CD4-positive, alpha-beta T cell (primary cell): ENCODE measurements at regions not wholly inside any gene's neighbourhood (a gene's known extent, or its start where the extent isn't known, plus 50 kb on each side); places are given as distances from the start of the nearest gene placed in this dataset.

Source experiments
- ATAC-seq: fragments of 200-7000 bp; cut with Tn5 transposase; one replicate; pipeline ENCODE4 v1.10.0; 2022; ENCODE audit warnings: mild to moderate bottlenecking; ENCODE audit not compliant: poor library complexity
- CTCF ChIA-PET: fragments of 350-600 bp; sonication (Branson Sonifier 250); formaldehyde crosslinking; loops from one replicate; lab custom pipeline; 2021; ENCODE audit warnings: antibody characterized with exemption, inconsistent platforms; lab: Charles Lee
- POLR2A ChIA-PET: fragments of 350-600 bp; sonication (Branson Sonifier 250); formaldehyde crosslinking; loops from one replicate; lab custom pipeline; 2021; ENCODE audit warnings: antibody characterized with exemption, inconsistent platforms; lab: Charles Lee
- DNase-seq, 14 experiments: peaks; one replicate each; pipeline ENCODE4 v3.0.0-alpha.2; 2013 to 2020; ENCODE audit warnings: mixed read lengths in 2 of 14
- H3K27ac ChIP-seq, 2 donors: one replicate each; pipeline versions ENCODE4 v1.5.1 to v1.7.0; 2013; ENCODE audit warnings: low read length in 2 of 2, low read depth in 1 of 2, mild to moderate bottlenecking in 1 of 2
- H3K27me3 ChIP-seq, 2 experiments: 1 replicate in 1 of 2; 2 replicates in 1 of 2; pipeline versions ENCODE4 v1.6.1 to v1.7.0; 2013; ENCODE audit warnings: low read length in 2 of 2, control low read depth in 1 of 2, mild to moderate bottlenecking in 1 of 2, moderate library complexity in 1 of 2; ENCODE audit not compliant: insufficient read depth in 2 of 2, control insufficient read depth in 1 of 2
- H3K36me3 ChIP-seq: one replicate; pipeline ENCODE4 v1.6.1; 2013; ENCODE audit warnings: low read length, control low read depth; ENCODE audit not compliant: insufficient read depth
- H3K4me1 ChIP-seq: one replicate; pipeline ENCODE4 v1.6.1; 2013; ENCODE audit warnings: low read length, control low read depth; ENCODE audit not compliant: insufficient read depth
- H3K4me3 ChIP-seq: one replicate; pipeline ENCODE4 v1.5.1; 2013; ENCODE audit warnings: mild to moderate bottlenecking, low read length, moderate library complexity
- H3K9me3 ChIP-seq, 2 experiments: 1 replicate in 1 of 2; 2 replicates in 1 of 2; pipeline versions ENCODE4 v1.6.1 to v1.7.0; 2013; ENCODE audit warnings: low read length in 2 of 2, mild to moderate bottlenecking in 2 of 2, control low read depth in 1 of 2, moderate library complexity in 1 of 2; ENCODE audit not compliant: control insufficient read depth in 1 of 2, insufficient read depth in 1 of 2
- H3K27ac Mint-ChIP-seq: one replicate; pipeline ENCODE4 v1.8.0; 2020; ENCODE audit warnings: mixed read lengths
- H3K27me3 Mint-ChIP-seq: one replicate; pipeline ENCODE4 v1.8.0; 2021; ENCODE audit warnings: mixed read lengths
- H3K36me3 Mint-ChIP-seq: one replicate; pipeline ENCODE4 v1.8.0; 2021; ENCODE audit warnings: low read depth, mixed read lengths
- H3K4me1 Mint-ChIP-seq: one replicate; pipeline ENCODE4 v1.8.0; 2021; ENCODE audit warnings: low read depth, mixed read lengths
- H3K4me3 Mint-ChIP-seq: one replicate; pipeline ENCODE4 v1.8.0; 2020; ENCODE audit warnings: mild to moderate bottlenecking, mixed read lengths
- H3K9me3 Mint-ChIP-seq: one replicate; pipeline ENCODE4 v1.8.0; 2020; ENCODE audit warnings: mixed read lengths
- CTCF ChIP-seq: fragments of 200-600 bp; IDR thresholded peaks from one replicate; pipeline ENCODE4 v1.8.0; 2022; ENCODE audit warnings: antibody characterized with exemption, mild to moderate bottlenecking
- intact Hi-C, 2 experiments: fragments of 100-400 bp; cut with DNase I in 1 of 2; cut with micrococcal nuclease in 1 of 2; formaldehyde crosslinking; loops; one replicate each; pipeline versions ENCODE4 v1.15.1 to v1.9.0; 2023 to 2025; cut with DNase I, micrococcal nuclease

GRCh38 chr13:69288026-69288425 lies 819.6 kb upstream of the ATXN8OS start:
- intact Hi-C loops: no loop called here
- no peaks in the 10 kb centered on the region for H3K27me3 ChIP-seq
- ChIA-PET CTCF (no interaction called here), POLR2A (no interaction called here)
- no peak overlapping the region for H3K27ac Mint-ChIP-seq
- ATAC-seq: no peak
- H3K4me3 ChIP-seq: no peak overlapping the region
- no peak for TF ChIP-seq CTCF
- H3K9me3 Mint-ChIP-seq: peaks cover 16% of the 10 kb centered on the region
- H3K27ac ChIP-seq: no peak overlapping the region
- DNase-seq: no peak
- no peaks in the 10 kb centered on the region for H3K4me1 ChIP-seq
- H3K36me3 Mint-ChIP-seq: no peaks in the 10 kb centered on the region
- H3K36me3 ChIP-seq: no peaks in the 10 kb centered on the region
- H3K4me3 Mint-ChIP-seq: no peak overlapping the region
- peaks cover 0 to 4% of the 10 kb centered on the region in 2 experiments for H3K9me3 ChIP-seq
- H3K4me1 Mint-ChIP-seq: no peaks in the 10 kb centered on the region
- H3K27me3 Mint-ChIP-seq: no peaks in the 10 kb centered on the region

- Histone ChIP-seq H3K4me1 (no peaks in the 10 kb centered on the region), H3K9me3 (peaks cover 0 to 4% of the 10 kb centered on the region in 2 experiments), H3K4me3 (no peak overlapping the region), H3K36me3 (no peaks in the 10 kb centered on the region), H3K27ac (no peak overlapping the region), H3K27me3 (no peaks in the 10 kb centered on the region)
- H3K9me3 Mint-ChIP-seq: peaks cover 21% of the 10 kb centered on the region
- H3K36me3 Mint-ChIP-seq: no peaks in the 10 kb centered on the region
- ATAC-seq (no peak), DNase-seq (no peak)
- intact Hi-C loops: no loop called here
- no peaks in the 10 kb centered on the region for H3K4me1 Mint-ChIP-seq
- ChIA-PET POLR2A (no interaction called here), CTCF (no interaction called here)
- no peak for TF ChIP-seq CTCF
- no peaks in the 10 kb centered on the region for H3K27me3 Mint-ChIP-seq
- H3K4me3 Mint-ChIP-seq: no peak overlapping the region
- no peak overlapping the region for H3K27ac Mint-ChIP-seq
These were observed 820.5 kb upstream of the ATXN8OS start for GRCh38 chr13:69287050-69287698.

- Mint-ChIP-seq H3K27ac (no peak overlapping the region), H3K4me1 (no peaks in the 10 kb centered on the region), H3K27me3 (no peaks in the 10 kb centered on the region), H3K4me3 (no peak overlapping the region), H3K36me3 (no peaks in the 10 kb centered on the region), H3K9me3 (peaks cover 19% of the 10 kb centered on the region)
- intact Hi-C loops: no loop called here
- Histone ChIP-seq H3K4me1 (no peaks in the 10 kb centered on the region), H3K27me3 (no peaks in the 10 kb centered on the region), H3K27ac (no peak overlapping the region), H3K4me3 (no peak overlapping the region), H3K36me3 (no peaks in the 10 kb centered on the region), H3K9me3 (peaks cover 0 to 4% of the 10 kb centered on the region in 2 experiments)
- DNase-seq (no peak), ATAC-seq (no peak)
- CTCF ChIA-PET: no interaction called here
- POLR2A ChIA-PET: no interaction called here
- no peak for TF ChIP-seq CTCF
These were observed 823.8 kb upstream of the ATXN8OS start for GRCh38 chr13:69283837-69284236.
